TTC549 (cell line): ENCODE measurements at regions not wholly inside any gene's neighbourhood (a gene's known extent, or its start where the extent isn't known, plus 50 kb on each side); places are given as distances from the start of the nearest gene placed in this dataset.

ENCODE experiments used
- FAIRE-seq: peaks from 2 replicates; lab custom pipeline; 2012; peaks lifted over from hg19 to GRCh38; lab: Jason Lieb, UNC

- no peak for FAIRE-seq
These were observed 77.3 kb upstream of the APC start for GRCh38 chr5:112660359-112660758.

DNA sequence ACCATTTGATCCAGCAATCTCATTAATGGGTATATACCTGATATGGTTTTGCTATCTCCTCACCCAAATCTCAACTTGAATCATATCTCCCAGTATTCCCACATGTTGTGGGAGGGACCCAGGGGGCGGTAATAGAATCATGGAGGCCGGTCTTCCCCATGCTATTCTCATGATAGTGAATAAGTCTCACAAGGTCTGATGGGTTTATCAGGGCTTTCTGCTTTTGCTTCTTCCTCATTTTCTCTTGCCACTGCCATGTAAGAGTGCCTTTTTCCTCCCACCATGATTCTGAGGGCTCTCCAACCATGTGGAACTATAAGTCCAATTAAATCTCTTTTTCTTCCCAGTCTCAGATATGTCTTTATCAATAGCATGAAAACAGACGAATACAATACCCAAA lies 74.5 kb upstream of the APC start:
- FAIRE-seq, result no peak

DNA sequence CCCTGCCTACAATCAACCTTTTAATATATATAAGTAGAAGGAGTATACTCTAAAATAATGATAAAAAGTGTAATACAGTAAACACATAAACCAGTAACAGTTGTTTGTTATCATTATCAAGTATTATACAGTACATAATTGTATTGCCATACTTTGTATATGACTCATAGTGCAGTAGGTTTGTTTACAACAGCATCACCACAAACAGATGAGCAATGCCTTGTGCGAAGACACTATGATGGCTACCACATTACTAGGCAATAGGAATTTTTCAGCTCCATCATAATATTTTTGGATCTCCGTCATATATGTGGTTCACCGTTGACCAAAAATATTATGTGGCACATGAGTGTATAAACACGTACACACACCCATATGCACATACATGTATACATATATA lies 69.7 kb upstream of the APC start:
- no peak for FAIRE-seq

DNA sequence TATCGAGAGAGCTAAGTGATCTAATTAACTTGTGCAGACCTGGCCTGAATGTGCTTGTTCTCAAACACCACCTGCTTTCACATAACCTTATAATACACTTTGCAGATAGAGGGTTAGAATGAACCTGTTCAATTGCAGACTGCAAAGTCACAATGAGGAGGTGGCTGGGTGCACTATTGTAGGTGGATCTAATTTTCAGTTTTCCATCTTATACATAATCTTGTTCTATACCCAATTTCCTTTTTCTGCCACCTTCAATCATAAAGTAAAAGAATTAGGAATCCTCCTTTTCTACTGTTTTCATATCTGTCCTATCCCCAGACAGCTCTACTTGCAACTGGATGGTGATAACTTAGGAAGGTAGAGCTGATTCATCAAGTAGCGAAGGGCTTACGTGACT lies 68.8 kb upstream of the APC start:
- no peak for FAIRE-seq

GRCh38 chr5:112669328-112669963 lies 68.2 kb upstream of the APC start:
- no peak for FAIRE-seq

DNA sequence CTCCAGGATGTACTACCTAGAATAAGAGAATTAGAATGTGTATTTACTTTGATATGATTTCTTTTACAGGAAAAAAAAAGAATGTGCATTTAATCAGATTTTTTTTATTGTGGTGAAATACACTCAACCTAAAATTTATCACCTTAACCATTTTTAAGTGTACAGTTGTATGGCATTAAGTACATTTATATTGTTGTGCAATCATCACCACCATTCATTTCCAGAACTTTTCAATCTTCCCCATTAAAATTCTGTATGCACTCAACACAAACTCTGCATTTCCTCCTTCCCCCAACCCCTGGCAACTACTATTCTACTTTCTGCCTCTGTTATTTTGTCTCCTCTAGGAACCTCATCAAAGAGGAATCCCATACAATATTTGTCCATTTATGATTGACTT lies 66.0 kb upstream of the APC start:
- no peak for FAIRE-seq

- no peak for FAIRE-seq
These were observed 56.2 kb upstream of the APC start for GRCh38 chr5:112681481-112681908.

DNA sequence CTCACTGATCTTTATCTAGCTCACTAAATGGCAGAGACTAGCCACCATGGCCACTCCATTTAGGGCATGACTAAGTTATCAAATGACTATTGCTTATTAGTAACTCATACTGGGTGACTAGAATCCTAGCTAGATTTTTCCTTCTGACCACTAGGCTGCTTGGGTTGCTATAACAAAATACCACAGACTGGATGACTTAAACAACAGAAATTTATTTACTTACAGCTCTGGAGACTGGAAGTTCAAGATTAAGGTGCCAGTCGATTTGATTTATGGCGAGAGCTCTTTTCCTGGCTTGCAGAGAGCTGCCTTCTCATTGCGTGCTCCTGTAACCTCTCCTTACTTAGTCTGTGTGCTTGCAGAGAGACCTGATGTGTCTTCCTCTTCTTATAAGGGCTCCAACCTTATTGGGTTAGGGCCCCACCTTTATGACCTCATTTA lies 55.0 kb upstream of the APC start:
- FAIRE-seq, result no peak

- no peak for FAIRE-seq
These were observed 53.6 kb upstream of the APC start for GRCh38 chr5:112684121-112684520.

- FAIRE-seq, result no peak
These were observed 52.9 kb upstream of the APC start for GRCh38 chr5:112684737-112685136.

DNA sequence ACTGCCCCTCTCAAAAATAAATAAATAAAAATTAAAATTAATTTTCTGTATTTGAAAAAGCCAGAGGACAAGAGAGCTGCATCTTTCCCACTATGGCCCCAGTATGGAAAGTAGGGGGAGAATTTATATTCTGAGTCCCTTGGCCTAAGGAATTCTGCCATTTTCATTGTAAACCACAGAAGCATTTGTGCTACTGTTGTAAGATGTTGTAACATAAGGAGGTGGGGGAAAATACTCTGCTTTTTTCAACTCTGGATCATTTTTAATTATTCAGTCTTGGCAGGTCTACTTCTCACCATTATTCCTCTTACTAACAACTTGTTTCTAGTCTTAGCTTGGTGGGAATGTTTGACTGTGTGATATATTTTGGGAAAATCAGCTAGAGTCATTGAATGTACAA lies 52.3 kb upstream of the APC start:
- no peak for FAIRE-seq

GRCh38 chr5:112685931-112686330 lies 51.8 kb upstream of the APC start:
- FAIRE-seq, result no peak

GRCh38 chr5:112686675-112687074 lies 51.0 kb upstream of the APC start:
- FAIRE-seq, result no peak

GRCh38 chr5:112687306-112687705 lies 50.4 kb upstream of the APC start:
- FAIRE-seq, result no peak
